NB4 (cell line): ENCODE measurements at regions not wholly inside any gene's neighbourhood (a gene's known extent, or its start where the extent isn't known, plus 50 kb on each side); places are given as distances from the start of the nearest gene placed in this dataset.

Experiments used
- CTCF ChIP-seq: IDR thresholded peaks from one replicate; pipeline ENCODE4 v1.5.1; 2012; ENCODE audit warnings: low read depth, low read length
- MYC ChIP-seq: IDR thresholded peaks from 2 replicates; pipeline ENCODE4 v1.6.1; 2011; ENCODE audit warnings: low read depth, low read length
- POLR2A ChIP-seq: IDR thresholded peaks from 2 replicates; pipeline ENCODE4 v1.6.1; 2011; ENCODE audit warnings: mild to moderate bottlenecking; ENCODE audit not compliant: insufficient read length; ENCODE audit errors: extremely low read depth
- TF ChIP-seq, protein P1 (sequence below): IDR thresholded peaks from 2 replicates; pipeline ENCODE4 v1.6.1; 2011; ENCODE audit warnings: low read depth, low read length

DNA sequence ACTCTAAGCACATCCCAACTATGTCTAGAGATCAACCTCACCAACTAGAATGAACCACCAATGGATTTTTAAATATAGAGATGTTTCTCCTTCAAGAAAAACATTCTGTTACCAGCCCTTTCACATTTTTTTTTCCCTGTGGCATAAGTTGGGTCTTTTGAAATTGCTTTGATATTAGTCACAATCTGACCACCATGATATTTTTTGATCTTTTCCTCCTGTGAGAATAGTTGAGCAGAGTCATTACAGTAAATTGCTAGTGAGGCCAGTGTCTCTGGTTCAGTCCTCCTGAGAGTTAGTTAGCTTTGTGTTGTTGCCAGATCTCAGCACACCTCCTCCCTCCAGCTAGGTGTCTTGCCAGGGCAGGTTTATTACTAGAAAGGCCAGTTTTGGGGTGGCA, 79.7 kb upstream of the MYLIP start:
- no peak for TF ChIP-seq CTCF
- no peak for TF ChIP-seq POLR2A
- TF ChIP-seq MYC, result no peak
- TF ChIP-seq, protein P1, sequence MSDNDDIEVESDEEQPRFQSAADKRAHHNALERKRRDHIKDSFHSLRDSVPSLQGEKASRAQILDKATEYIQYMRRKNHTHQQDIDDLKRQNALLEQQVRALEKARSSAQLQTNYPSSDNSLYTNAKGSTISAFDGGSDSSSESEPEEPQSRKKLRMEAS, result no peak
